Stimulated activated CD4-positive, alpha-beta T cell treated with anti-CD3 and anti-CD28 coated beads, Interleukin-15, amount 100 ng/mL, for 1 hour (primary cell): ENCODE measurements at regions not wholly inside any gene's neighbourhood (a gene's known extent, or its start where the extent isn't known, plus 50 kb on each side); places are given as distances from the start of the nearest gene placed in this dataset.
"Not testable (repeated sequence)": the region's sequence is repeated elsewhere in the genome, so short reads cannot be mapped to it uniquely, and the experiment has no call there.

Source experiments
- DNase-seq, 2 donors: peaks; one replicate each; pipeline ENCODE4 v3.0.0-alpha.2; 2020; ENCODE audit warnings: low read depth in 1 of 2, low spot score in 1 of 2

DNA sequence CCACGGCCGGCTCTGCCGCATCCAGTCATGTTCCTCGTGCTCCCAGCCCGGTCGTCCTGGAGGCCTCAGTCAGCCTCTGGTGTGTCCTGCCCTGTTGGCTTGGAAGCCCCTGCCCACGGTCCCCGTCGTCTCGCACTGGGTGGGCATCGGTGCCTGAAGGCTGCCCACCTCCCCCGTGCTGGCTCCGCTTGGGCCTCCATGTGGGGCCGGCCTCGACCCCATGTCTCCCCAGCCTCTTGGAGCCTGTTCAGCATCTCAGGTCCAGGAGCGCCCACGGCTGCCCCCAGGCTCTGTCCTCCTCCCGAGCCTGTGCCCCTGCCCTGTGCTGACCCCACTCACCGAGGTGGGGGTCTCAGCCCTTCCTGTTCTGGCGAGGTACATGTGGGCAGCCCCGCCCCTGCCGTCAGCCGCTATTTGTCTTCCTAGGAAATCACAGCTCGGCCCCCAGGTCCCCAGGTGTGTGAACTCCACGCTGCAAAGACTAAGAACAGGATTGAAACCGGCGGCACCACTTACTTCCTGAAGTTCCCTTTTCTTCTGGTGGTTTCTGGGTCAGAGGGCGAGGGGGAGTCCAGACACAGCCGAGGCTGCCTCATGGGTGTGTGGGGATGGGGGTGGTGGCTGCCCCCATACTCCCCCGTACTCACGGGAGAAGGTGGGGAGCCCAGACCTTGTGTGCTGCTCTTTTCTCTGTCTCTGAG, 221.3 kb downstream of the TMEM121 start:
- DNase-seq = not testable (repeated sequence)

DNA sequence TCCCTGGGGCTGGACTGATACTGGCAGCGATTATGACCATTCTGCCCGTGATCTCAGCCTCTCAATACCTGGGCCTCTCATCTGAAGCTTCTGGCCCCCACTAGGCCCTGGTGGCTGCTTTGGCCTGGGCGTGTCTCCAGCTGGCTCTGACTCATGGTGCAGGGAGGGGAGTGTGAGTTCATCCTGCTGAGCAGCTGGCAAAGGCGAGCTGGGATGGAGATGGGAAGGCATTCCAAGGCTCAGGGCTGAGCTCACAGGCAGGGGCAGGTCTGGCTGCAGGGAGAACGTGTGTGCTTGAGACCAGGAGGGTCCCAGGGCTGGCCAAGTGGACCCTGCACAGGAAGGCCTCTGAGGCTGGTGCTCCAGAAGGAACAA, 221.8 kb downstream of the TMEM121 start:
- DNase-seq = no peak

GRCh38 chr14:105748710-105749109, 222.3 kb downstream of the TMEM121 start:
- not testable (repeated sequence) for DNase-seq

- DNase-seq = not testable (repeated sequence)
These were observed 223.6 kb downstream of the TMEM121 start for GRCh38 chr14:105749870-105750541.

- DNase-seq = not testable (repeated sequence)
These were observed 224.9 kb downstream of the TMEM121 start for GRCh38 chr14:105751291-105751751.

DNA sequence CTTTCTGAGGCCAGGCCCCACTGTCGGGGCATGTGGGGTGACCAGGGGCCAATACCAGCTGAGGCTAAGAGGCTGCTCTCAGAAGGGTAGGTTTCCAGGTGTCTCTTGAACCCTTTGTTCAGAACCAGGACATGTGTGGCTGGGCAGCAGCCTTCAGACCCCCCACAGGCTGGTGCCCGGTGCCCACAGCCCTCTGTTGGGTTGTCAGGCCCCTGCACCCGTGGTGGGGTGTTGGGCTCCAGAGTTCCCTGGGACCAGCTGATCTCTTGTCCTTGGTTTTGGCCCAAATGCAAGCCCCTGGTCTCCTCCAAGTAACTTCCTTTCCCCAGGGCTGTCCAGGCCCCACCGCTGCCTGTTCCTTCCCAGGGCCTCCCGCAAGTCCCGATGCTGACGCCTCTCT, 226.0 kb downstream of the TMEM121 start:
- DNase-seq = not testable (repeated sequence)

DNA sequence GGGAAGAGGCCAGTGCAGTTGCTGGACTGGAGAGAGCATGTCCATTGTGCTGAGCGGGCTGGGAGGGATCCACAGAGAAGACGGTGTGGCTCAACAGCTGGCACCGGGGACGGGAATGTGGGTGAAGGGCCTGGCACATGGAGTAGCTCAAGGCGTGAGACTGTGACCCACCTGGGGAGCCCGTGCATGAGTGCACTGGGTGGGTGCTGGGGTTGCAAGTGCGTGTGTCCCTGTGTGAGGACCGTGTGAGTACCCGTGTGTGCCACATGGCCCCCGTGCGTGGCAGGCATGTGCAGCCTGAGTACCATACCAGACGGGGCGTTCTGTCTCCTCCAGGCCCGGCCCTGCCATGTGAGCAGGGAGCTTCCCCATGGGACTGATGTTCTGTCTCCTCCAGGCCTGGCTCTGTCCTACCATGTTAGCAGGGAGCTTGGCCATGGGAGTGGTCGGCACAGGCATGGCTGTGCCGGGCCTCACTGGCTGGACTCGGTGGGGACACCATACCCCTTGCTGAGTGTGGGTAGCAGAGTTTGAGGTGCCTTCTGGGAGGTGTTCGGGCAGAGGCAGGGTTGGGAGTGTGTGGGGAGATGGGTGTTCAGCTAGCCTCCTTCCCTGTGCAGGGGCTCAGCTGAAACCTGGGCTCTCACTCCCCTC, 234.4 kb downstream of the TMEM121 start:
- no peak for DNase-seq

DNA sequence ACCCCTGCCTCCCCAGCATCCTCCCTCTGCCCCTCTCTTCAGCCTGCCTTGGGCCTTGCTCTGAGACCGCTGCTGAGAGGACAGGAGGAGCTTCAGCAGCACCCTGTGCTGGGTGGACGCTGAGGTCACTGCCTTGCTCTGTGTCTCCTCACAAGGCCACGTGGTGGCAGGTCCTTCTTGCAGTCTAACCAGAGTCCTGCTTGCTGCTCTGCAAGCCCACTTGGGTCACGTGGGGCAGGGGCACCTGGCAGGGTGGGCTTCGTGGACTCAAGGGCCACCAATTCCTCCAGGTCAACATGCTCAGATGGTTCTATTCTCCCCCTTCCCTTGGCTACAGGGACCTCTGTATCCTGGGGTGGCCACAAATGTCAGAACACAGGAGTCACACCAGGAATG, 235.0 kb downstream of the TMEM121 start:
- not testable (repeated sequence) for DNase-seq

GRCh38 chr14:105761842-105762241, 235.5 kb downstream of the TMEM121 start:
- DNase-seq = no peak

GRCh38 chr14:105762262-105762661, 235.9 kb downstream of the TMEM121 start:
- DNase-seq = not testable (repeated sequence)

GRCh38 chr14:105764254-105764901, 238.0 kb downstream of the TMEM121 start:
- DNase-seq = not testable (repeated sequence)

DNA sequence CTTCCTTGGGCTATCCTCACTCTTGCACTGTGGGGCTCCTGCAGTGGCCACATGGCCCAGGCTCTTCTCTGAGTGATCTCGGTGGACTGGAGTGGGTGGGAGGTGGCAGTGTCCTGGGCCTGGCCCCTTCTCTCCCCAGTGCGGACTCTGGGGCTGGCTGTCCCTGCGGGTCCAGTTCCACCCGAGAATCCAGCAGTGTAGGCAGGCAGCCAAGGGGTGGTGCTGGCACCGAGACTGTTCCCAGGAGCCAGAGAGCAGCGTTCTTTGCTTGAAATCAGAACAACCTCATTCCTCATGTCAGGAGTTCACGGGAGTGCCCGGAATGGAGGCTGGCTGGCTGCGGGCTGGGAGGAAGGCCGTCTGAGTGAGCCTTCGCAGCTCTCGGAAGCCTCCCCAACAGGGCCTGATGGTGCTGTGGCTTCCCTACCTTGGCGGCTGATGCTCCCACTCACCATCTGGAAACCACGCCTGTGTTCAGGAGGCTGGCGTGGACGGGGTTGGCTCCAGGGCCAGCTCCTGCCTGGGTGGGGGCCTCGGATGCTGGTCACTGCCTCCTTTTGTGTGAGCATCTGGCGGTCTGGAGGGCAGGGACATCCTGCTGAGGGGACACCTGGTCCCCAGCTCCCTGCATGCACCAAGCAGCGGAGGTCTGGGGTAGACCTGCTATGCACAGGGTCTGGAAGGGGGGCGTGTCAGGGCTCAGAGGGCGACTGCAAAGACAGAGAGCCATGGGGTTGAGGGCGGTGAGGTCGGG, 238.9 kb downstream of the TMEM121 start:
- DNase-seq = not testable (repeated sequence)

DNA sequence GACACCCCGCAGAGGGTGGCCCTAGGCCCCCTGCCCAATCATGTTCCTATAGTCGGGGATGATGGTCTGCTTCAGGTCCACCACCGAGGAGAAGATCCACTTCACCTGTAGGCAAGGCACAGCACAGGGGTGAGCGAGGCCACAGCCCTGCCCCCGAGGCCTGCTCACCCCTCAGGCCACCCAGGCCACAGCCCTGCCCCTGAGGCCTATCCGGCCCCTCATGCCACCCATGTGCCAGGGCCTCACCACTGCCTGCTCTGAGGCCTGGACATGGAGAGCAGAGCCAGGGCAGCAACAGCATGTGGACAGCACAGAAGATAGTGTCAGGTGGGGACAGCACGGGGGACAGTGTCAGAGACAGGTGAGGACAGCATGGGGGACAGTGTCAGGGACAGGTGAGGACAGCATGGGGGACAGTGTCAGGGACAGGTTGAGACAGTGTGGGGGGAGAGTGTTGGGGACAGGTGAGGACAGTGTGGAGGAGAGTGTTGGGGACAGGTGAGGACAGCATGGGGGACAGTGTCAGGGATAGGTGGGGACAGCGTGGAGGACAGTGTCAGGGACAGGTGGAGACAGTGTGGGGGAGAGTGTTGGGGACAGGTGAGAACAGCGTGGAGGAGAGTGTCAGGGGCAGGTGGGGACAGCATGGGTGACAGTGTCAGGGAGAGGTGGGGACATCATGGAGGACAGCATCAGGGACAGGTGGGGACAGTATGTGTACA, 239.7 kb downstream of the TMEM121 start:
- DNase-seq = no peak

GRCh38 chr14:105767315-105767714, 240.9 kb downstream of the TMEM121 start:
- DNase-seq = no peak

- not testable (repeated sequence) for DNase-seq
These were observed 241.7 kb downstream of the TMEM121 start for GRCh38 chr14:105768039-105768438.

GRCh38 chr14:105769061-105769730, 242.8 kb downstream of the TMEM121 start:
- not testable (repeated sequence) for DNase-seq

- not testable (repeated sequence) for DNase-seq
These were observed 244.3 kb downstream of the TMEM121 start for GRCh38 chr14:105770619-105771216.

DNA sequence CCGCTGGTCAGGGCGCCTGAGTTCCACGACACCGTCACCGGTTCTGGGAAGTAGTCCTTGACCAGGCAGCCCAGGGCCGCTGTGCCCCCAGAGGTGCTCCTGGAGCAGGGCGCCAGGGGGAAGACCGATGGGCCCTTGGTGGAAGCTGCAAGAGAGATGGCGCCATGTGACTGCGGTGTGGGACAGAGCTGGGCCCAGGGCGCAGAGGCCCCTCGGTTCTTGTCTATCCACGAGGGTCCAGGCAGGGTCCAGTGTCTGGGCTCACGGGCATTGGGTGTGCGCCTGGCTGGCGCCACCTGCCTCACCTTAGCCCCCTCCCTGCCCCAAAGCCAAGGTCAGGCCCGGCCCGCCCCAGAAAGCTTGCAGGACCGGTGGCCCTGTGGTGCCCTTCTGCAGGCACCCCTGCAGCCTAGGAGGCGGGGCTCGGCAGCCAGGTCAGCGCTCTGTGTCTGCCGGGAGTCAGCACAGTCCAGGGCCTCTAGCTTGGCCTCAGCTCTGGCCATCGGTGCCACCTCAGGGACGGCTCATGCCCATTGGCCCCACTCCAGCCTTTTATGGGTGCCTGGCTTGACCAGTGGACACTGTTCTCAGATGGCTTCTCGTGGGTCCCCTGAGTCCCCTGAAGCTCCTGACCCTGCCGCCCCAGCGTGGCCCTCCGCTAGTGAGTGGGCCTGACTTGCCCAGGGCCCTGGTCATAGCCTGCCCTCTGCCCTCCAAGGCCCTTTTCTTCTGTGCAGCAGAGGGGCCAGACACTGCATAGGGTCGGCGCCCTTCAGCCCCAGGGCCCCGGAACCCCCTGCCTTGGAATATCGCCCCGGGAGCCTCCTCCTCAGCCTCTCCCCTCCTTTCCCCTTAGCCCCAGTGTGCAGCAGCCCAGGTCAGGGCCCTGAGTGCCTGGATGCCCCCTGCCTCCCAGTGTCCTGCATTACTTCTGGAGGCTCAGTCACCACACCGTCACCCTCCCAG, 245.2 kb downstream of the TMEM121 start:
- not testable (repeated sequence) for DNase-seq
